H1 (cell line): ENCODE measurements at regions not wholly inside any gene's neighbourhood (a gene's known extent, or its start where the extent isn't known, plus 50 kb on each side); places are given as distances from the start of the nearest gene placed in this dataset.

ENCODE experiments used
- CBX8 ChIP-seq: fragments of 300-800, 300-1000 bp; sonication (generic); IDR thresholded peaks from 2 replicates; pipeline ENCODE4 v1.7.1; 2016; ENCODE audit warnings: low read depth, low read length, borderline replicate concordance
- EZH2 ChIP-seq: fragments of 200-600 bp; sonication (generic); IDR thresholded peaks from 2 replicates; pipeline ENCODE4 v1.7.1; 2012; ENCODE audit warnings: low read depth, mild to moderate bottlenecking, moderate library complexity, low read length, inconsistent platforms; ENCODE audit not compliant: severe bottlenecking
- MAFK ChIP-seq: IDR thresholded peaks from 2 replicates; pipeline ENCODE4 v1.6.1; 2012; ENCODE audit warnings: low read depth, mild to moderate bottlenecking, improper control_type of control experiment, low read length
- NRF1 ChIP-seq: IDR thresholded peaks from 2 replicates; pipeline ENCODE4 v1.6.1; 2011; ENCODE audit warnings: mild to moderate bottlenecking, low read depth, low read length, improper control_type of control experiment
- POLR2A ChIP-seq, 2 experiments: IDR thresholded peaks; 1 replicate in 1 of 2; 2 replicates in 1 of 2; pipeline ENCODE4 v1.6.1; 2011; ENCODE audit warnings: low read depth in 2 of 2, low read length in 2 of 2, mild to moderate bottlenecking in 2 of 2; ENCODE audit errors: control extremely low read depth in 1 of 2
- SIX5 ChIP-seq: IDR thresholded peaks from 2 replicates; pipeline ENCODE4 v1.6.1; 2011; ENCODE audit warnings: mild to moderate bottlenecking, low read depth, low read length
- USF2 ChIP-seq: IDR thresholded peaks from 2 replicates; pipeline ENCODE4 v1.6.1; 2011; ENCODE audit warnings: low read length, improper control_type of control experiment
- ZNF274 ChIP-seq: IDR thresholded peaks from 2 replicates; pipeline ENCODE4 v1.7.0; 2012; ENCODE audit warnings: low read length, borderline replicate concordance; ENCODE audit errors: extremely low read depth
- TF ChIP-seq, protein P1 (sequence below): fragments of 300-600 bp; sonication (generic); IDR thresholded peaks from 2 replicates; pipeline ENCODE4 v1.7.1; 2012; ENCODE audit warnings: low read length, moderate library complexity, mild to moderate bottlenecking, inconsistent platforms; ENCODE audit not compliant: insufficient replicate concordance

DNA sequence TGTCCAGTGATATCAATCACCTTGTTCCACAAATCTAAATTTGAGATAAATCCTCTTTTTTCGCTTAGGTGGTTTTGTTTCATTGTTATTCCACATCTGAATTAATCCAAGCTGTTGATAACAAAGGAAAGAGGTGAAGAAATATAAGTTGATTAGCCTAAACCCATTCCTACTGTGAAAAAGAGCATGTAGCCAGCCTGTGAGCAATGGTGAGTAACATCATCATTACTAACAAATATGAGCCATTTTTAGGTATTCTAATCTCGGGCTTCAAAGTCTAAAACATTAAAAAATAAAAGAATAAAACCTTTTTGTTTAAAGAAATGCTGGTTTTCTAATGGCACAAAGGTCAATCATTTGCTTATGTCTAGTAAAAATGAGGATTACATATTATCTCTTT is 52.1 kb upstream of the P3H2 start (continued):
- TF ChIP-seq, protein P1, sequence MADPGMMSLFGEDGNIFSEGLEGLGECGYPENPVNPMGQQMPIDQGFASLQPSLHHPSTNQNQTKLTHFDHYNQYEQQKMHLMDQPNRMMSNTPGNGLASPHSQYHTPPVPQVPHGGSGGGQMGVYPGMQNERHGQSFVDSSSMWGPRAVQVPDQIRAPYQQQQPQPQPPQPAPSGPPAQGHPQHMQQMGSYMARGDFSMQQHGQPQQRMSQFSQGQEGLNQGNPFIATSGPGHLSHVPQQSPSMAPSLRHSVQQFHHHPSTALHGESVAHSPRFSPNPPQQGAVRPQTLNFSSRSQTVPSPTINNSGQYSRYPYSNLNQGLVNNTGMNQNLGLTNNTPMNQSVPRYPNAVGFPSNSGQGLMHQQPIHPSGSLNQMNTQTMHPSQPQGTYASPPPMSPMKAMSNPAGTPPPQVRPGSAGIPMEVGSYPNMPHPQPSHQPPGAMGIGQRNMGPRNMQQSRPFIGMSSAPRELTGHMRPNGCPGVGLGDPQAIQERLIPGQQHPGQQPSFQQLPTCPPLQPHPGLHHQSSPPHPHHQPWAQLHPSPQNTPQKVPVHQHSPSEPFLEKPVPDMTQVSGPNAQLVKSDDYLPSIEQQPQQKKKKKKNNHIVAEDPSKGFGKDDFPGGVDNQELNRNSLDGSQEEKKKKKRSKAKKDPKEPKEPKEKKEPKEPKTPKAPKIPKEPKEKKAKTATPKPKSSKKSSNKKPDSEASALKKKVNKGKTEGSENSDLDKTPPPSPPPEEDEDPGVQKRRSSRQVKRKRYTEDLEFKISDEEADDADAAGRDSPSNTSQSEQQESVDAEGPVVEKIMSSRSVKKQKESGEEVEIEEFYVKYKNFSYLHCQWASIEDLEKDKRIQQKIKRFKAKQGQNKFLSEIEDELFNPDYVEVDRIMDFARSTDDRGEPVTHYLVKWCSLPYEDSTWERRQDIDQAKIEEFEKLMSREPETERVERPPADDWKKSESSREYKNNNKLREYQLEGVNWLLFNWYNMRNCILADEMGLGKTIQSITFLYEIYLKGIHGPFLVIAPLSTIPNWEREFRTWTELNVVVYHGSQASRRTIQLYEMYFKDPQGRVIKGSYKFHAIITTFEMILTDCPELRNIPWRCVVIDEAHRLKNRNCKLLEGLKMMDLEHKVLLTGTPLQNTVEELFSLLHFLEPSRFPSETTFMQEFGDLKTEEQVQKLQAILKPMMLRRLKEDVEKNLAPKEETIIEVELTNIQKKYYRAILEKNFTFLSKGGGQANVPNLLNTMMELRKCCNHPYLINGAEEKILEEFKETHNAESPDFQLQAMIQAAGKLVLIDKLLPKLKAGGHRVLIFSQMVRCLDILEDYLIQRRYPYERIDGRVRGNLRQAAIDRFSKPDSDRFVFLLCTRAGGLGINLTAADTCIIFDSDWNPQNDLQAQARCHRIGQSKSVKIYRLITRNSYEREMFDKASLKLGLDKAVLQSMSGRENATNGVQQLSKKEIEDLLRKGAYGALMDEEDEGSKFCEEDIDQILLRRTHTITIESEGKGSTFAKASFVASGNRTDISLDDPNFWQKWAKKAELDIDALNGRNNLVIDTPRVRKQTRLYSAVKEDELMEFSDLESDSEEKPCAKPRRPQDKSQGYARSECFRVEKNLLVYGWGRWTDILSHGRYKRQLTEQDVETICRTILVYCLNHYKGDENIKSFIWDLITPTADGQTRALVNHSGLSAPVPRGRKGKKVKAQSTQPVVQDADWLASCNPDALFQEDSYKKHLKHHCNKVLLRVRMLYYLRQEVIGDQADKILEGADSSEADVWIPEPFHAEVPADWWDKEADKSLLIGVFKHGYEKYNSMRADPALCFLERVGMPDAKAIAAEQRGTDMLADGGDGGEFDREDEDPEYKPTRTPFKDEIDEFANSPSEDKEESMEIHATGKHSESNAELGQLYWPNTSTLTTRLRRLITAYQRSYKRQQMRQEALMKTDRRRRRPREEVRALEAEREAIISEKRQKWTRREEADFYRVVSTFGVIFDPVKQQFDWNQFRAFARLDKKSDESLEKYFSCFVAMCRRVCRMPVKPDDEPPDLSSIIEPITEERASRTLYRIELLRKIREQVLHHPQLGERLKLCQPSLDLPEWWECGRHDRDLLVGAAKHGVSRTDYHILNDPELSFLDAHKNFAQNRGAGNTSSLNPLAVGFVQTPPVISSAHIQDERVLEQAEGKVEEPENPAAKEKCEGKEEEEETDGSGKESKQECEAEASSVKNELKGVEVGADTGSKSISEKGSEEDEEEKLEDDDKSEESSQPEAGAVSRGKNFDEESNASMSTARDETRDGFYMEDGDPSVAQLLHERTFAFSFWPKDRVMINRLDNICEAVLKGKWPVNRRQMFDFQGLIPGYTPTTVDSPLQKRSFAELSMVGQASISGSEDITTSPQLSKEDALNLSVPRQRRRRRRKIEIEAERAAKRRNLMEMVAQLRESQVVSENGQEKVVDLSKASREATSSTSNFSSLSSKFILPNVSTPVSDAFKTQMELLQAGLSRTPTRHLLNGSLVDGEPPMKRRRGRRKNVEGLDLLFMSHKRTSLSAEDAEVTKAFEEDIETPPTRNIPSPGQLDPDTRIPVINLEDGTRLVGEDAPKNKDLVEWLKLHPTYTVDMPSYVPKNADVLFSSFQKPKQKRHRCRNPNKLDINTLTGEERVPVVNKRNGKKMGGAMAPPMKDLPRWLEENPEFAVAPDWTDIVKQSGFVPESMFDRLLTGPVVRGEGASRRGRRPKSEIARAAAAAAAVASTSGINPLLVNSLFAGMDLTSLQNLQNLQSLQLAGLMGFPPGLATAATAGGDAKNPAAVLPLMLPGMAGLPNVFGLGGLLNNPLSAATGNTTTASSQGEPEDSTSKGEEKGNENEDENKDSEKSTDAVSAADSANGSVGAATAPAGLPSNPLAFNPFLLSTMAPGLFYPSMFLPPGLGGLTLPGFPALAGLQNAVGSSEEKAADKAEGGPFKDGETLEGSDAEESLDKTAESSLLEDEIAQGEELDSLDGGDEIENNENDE: no peak
- TF ChIP-seq SIX5 (no peak), ZNF274 (no peak), MAFK (no peak), NRF1 (no peak), CBX8 (no peak), POLR2A (IDR thresholded peaks at IDR 0.05; ENCODE audit: control extremely low read depth in 1 of 2, low read depth in 2 of 2, low read length in 2 of 2) (no peak), EZH2 (no peak), USF2 (no peak)
- TF ChIP-seq, all 59 proteins: peak for 0
